M059J (cell line): ENCODE measurements at regions not wholly inside any gene's neighbourhood (a gene's known extent, or its start where the extent isn't known, plus 50 kb on each side); places are given as distances from the start of the nearest gene placed in this dataset.

ENCODE experiments used
- DNase-seq: peaks from one replicate; pipeline ENCODE4 v3.0.0-alpha.2; 2012; ENCODE audit warnings: low read depth

- DNase-seq = no peak
Observed at GRCh38 chr13:22053053-22053452, 382.2 kb downstream of the FGF9 start.

DNA sequence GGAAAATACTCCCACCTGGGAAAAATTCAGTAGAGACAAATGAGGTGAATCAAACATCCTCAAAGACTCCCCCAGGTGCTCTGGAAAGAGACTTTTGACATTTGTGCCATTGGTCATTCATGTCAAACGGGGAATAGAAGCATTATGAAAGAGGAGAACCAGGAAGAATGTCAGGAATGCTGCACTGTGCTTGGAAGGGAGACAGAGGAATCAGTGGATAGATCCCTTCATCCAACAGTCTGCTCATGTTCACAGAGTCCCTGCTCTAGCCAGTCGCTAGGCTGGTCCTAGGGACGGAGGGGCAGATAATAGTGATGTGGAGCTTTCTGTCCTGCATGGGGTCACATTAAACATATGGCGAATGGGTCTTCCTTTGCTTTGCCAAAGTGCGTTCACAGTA, 384.4 kb downstream of the FGF9 start:
- DNase-seq = no peak

DNA sequence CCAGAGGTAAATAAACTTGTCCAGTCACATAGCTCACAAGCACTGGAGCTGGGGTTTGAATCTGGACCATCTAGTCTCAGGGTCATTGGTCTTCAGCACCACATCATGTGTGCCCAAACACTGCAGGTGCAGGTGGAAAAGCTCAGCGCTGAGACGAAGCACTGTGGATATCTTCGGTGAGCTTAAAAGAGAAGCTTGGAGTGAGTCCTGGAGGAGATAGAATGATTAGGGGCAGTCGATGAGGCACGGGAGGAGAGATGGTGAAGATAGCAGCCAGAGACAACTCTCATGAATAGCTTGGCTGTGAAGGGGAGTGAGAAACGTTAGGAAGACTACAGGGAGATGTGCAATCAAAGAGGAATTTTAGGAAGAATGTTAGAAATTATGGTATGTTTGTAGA, 389.3 kb downstream of the FGF9 start:
- DNase-seq = no peak

DNA sequence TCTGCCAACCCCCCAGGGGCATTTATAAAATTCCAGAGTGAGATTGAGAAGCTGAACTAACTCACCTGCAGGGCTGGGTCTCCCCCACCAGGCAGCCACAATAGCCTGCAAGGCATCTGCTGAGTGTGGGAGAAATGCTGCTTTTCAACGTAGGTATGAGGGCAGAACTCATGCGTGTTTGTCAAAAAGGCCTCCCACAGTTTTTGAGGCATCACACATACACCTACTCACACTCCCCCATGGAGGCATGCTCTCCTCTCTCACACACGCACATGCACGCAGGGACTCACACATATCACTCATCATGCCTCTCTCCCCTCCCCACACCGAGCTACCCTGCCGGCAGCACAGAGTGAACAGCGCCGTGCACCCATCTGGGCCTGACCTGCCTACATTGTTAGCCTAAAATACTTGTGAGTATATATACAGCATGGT, 390.5 kb downstream of the FGF9 start:
- no peak for DNase-seq

- DNase-seq = no peak
Observed at GRCh38 chr13:22061806-22062391, 391.0 kb downstream of the FGF9 start.

- no peak for DNase-seq
Observed at GRCh38 chr13:22062478-22063205, 391.8 kb downstream of the FGF9 start.

DNA sequence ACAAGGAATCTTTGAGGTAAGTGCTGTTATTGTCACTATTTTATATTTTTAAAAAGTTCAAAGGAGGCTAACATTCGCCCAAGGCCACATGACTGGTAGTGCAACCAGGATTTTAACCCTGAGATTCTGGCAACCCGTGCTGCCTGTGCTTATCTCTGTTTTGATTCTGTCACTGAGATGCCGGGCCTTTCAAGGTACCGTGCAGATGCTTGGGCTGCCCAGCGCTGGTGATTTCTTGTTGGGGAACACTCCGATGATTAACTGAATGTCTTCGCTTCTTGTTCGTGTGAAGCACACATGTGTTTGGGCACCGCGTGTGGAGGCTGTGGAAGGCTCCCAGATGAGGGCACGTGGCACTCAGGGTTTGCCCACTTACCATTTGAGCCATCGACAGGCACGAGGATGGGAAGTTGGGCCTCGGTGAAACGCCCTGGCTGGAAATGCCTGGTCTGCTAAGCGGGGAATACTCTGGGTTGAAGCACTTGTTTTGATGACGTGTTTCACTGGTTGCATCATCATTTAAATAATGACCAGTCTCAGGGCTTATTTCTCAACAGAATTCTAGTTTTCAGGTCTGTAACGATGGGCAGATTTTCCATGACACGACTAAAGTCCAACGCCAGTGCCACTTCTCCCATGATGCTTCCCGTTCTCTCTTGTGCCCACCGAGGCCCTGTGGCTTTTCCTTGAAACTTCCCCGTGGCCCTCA, 392.7 kb downstream of the FGF9 start:
- no peak for DNase-seq

DNA sequence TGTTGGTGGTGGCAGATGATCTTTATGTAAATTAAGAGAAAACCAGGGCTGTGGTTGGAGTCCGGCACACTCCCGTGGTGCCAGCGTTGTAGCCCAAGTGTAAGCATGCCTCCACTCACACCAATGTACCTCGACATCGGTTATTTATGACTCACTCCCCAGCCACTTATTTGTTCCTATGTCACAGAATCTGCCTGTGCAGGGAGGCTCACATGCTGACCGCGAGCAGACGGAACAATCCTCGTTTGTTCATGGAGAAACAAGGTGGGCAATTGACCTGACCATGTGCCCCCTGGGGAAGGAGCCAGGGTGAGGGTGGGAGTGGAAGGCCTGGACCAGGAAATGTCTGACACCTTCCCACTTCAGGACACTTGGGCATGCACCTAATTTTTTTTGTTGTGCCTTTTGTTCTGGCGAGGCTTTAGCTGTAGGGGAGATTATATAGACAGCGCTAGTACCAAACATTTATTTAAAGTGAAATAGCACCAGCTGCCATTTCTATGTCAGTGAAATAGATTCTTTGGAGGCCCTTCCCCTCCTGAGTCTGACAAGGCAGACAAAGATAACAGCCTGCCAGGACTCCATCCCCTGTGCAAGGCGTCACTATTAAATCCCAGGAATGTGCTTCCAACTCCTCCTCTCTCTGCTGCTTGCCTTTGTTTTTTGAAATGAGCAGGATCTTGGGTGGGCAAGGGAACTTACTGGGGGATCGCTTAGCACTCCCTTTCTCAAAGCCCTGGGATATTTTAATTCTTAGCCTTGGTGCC, 394.2 kb downstream of the FGF9 start:
- no peak for DNase-seq

DNA sequence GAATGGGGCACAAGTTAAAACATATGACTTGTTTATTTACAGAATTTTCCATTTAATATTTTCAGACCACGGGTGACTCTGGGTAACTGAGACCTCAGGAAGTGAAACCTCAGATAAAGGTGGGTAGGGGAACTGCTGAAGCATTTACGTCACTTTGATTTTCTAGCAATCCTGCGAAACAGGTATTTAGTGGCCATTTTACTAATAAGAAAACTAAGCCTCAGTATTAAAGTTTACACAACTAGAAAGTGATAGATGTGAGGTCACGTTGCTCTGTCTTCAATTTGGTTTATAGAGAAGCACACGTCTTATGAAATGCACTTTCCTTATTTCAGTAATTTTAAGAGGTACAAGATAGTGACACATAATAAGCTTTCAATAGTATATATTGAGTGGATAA, 402.8 kb downstream of the FGF9 start:
- DNase-seq = no peak

DNA sequence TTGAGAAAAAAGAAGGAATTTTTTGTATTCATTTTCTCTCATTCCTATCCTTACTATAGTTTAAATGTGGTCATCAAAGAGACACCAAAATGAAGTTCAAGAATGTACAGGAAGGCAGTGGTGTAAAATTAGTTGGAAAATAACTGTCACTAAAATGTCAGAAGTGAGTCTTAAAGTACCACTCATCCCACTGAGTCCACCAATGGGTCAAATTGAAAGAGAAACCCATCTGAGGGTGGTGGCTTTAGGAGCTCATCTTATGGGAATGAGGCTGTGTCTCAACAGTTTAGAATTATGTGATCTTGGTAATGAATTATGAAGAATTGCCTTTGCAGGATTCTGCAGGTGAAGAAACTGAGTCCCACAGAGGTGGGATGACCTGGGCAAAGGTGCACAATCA, 403.5 kb downstream of the FGF9 start:
- DNase-seq = no peak

DNA sequence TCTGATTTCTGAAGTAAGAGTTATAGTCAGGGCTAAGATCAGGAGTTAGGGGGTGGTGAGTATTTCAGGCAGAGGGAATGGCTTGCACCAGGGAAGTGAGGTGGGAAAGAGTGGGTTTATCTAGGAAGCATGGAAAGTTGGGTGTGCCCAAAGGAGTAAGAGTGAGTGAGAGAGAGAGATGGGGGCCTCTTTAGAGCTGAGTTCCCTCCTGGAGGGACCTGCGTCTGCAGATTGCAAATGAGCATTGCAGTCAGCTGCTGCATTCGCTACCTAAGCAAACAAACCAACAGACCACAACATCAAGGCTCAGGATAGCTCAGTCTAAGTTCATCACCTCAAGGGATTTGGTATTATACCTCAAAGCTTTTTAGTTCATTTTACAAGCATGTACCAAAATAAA, 405.8 kb downstream of the FGF9 start:
- DNase-seq = no peak

- no peak for DNase-seq
Observed at GRCh38 chr13:22077205-22077683, 406.4 kb downstream of the FGF9 start.

- DNase-seq = no peak
Observed at GRCh38 chr13:22077764-22078163, 406.9 kb downstream of the FGF9 start.

GRCh38 chr13:22079961-22080360, 409.1 kb downstream of the FGF9 start:
- DNase-seq = no peak

- DNase-seq = no peak
Observed at GRCh38 chr13:22080832-22081231, 410.0 kb downstream of the FGF9 start.

- no peak for DNase-seq
Observed at GRCh38 chr13:22081430-22081829, 410.6 kb downstream of the FGF9 start.

DNA sequence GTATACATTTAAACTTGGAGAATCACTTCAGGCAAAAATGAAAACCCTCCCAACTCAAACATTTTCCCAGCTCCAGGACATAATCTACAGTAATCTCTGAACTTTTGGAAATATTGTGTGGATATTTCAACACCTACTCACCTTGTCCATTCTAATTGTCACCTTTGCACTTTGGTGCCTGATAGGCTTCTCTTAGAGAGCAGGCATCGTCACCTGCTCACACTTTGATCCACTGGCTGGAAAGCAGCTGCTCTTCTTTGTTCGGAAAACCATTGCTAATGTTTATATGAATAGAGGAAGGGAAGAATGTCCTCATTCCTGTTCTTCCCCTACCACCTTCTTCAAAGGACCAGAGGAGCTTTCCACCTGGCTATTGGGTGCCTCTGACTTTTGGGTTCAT, 411.2 kb downstream of the FGF9 start:
- DNase-seq = no peak

GRCh38 chr13:22082437-22083100, 411.7 kb downstream of the FGF9 start:
- DNase-seq = no peak

DNA sequence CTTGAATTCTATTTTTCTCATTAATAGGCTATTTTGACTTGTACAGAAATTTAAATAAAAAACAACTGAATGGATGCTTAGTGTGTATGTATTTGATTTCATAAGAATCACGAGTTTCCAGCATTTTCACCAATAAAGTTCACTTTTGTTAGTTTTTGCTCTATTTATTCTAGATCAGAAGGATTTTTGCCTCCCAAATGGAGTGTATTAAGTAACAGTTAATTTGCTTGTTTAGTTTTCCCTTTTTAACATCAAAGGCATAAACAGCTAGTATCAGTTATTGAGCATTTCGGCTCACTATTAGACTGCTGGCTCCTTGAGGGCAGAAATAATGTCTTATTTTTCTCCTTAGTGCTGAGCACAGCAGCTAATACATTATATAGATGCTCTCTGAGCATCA, 414.1 kb downstream of the FGF9 start:
- DNase-seq = no peak

GRCh38 chr13:22086597-22087330, 415.9 kb downstream of the FGF9 start:
- DNase-seq = no peak

- no peak for DNase-seq
Observed at GRCh38 chr13:22090106-22090505, 419.2 kb downstream of the FGF9 start.
